Tibial nerve (tissue), 4 donors: ENCODE measurements at regions not wholly inside any gene's neighbourhood (a gene's known extent, or its start where the extent isn't known, plus 50 kb on each side); places are given as distances from the start of the nearest gene placed in this dataset.

Experiments used
- CTCF ChIP-seq, 5 experiments: fragments of 200-600 bp in 3 of 5; fragments of 450-650 bp in 2 of 5; sonication (generic) in 3 of 5; IDR thresholded peaks; one replicate each; pipeline ENCODE4 v1.5.1; 2016 to 2019; ENCODE audit warnings: antibody characterized with exemption in 5 of 5, mild to moderate bottlenecking in 3 of 5, moderate library complexity in 2 of 5
- EP300 ChIP-seq, 2 donors: sonication (generic); formaldehyde crosslinking; IDR thresholded peaks; one replicate each; pipeline ENCODE4 v1.6.1; 2017; ENCODE audit warnings: antibody characterized with exemption in 2 of 2, mild to moderate bottlenecking in 1 of 2
- POLR2A ChIP-seq, 2 donors: fragments of 450-650 bp; IDR thresholded peaks; one replicate each; pipeline ENCODE4 v1.6.1; 2017; ENCODE audit warnings: antibody characterized with exemption in 2 of 2, mild to moderate bottlenecking in 2 of 2, moderate library complexity in 2 of 2

GRCh38 chr4:79015411-79015810, 76.2 kb upstream of the PAQR3 start:
- TF ChIP-seq CTCF (IDR thresholded peaks at IDR 0.05) (no peak), EP300 (IDR thresholded peaks at IDR 0.05) (no peak), POLR2A (IDR thresholded peaks at IDR 0.05) (no peak)
